Erythroblast (primary cell): ENCODE measurements at regions not wholly inside any gene's neighbourhood (a gene's known extent, or its start where the extent isn't known, plus 50 kb on each side); places are given as distances from the start of the nearest gene placed in this dataset.
"Not testable (repeated sequence)": the region's sequence is repeated elsewhere in the genome, so short reads cannot be mapped to it uniquely, and the experiment has no call there.

Experiments used
- DNase-seq, 2 experiments: peaks; one replicate each; lab custom pipeline; 2025; lab: John Stamatoyannopoulos, UW
- GATA1 ChIP-seq: IDR thresholded peaks from 2 replicates; pipeline ENCODE4 v1.6.1; 2011; ENCODE audit warnings: low read depth, mild to moderate bottlenecking, control low read depth, low read length, moderate library complexity
- POLR2A ChIP-seq: IDR thresholded peaks from 2 replicates; pipeline ENCODE4 v1.6.1; 2011; ENCODE audit warnings: mild to moderate bottlenecking, low read length

DNA sequence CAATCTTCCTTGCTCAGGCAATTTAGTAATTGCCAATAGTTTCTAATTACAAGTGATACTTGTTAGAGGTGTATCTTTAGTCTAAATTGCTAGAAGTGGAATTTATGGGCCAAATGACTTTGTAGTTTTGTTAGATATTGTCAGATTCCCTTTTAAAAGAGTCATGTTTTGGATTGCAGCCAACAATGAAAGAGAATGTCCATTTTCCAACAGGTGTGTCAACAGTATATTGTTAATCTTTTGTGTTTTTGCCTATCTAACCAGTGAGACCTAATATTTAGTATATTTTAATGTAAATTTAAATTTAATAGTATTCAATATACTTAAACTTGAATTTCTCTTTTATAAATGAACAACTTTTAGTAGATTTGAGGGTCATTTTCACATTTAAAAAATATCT, 259.4 kb upstream of the ETAA1 start:
- TF ChIP-seq GATA1 (no peak), POLR2A (no peak)
- no peak for DNase-seq

DNA sequence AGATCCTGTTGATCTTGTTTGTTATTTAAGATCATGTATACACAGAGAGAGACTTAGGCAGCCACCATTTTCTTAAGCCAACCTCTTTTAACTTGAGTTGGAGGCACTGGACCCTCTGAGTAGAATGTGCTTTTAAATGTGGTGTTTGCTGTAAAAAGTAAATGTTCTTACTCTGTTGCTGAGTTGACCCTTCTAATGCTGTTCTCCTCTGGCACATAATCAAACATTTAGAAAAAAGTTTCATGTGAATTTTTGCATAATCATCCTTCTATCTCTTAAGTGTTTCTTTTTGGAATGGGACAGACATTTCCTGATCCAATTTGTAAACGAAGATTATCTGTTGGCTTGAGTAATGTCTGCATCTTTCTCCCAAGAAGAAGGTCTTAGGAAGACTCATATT, 255.1 kb upstream of the ETAA1 start:
- TF ChIP-seq POLR2A (no peak), GATA1 (no peak)
- no peak for DNase-seq

DNA sequence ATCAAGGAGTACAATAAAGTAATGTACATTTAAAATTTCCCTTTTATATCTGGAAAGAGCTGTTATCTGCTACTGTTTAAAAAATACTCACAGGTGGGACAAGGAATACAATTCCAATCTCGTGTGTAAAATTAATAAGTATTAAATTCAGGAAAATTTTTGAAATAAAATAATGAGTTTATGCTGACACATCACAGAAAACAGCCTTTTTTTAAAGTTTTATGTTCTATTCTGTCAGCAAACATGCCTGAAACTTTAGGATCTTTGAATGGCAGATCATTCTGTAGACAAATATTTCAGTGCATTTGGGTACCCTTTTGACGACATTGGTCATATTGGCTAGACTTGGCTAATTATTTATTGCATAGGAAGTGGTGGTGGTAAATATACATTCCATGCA, 254.4 kb upstream of the ETAA1 start:
- no peak for DNase-seq
- no peak for TF ChIP-seq POLR2A
- no peak for TF ChIP-seq GATA1

DNA sequence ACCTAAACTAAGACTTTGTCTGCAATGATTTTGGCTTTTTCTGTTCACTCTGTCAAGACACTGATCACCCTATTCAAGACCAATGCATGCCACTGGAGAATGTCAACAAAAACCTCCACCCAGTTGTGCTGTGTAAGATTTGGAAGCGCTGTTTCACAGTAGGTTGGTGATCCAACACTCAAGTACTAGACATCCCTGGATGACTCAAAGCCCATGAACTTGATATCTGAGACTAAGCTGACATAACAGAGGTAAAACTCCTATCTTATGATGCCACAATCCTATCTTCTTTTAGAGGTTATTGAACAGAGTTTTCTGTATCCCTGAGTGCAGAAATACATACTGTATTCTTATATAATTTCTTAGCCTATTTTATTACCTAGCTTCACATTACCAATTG, 251.3 kb upstream of the ETAA1 start:
- TF ChIP-seq POLR2A (no peak), GATA1 (no peak)
- DNase-seq: no peak

DNA sequence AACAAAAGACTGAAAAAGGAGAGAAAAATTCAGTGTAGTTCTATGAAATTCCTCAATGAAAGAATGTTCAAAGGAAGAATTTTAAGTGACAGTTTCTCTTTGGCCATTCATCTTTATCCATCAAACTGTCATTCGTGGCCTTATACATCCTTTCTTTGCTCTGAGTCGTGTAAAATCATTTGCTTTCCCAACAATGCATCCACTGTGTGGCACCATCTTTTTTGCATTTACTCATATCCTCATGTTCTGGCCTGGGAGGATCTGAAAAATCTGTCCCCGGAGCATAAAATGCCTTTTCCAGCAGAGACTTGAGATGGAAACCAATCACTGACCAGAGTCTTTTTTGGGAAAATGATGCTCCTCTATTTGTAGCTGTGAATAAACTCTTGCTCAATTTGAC, 240.3 kb upstream of the ETAA1 start:
- TF ChIP-seq POLR2A (no peak), GATA1 (no peak)
- no peak for DNase-seq

DNA sequence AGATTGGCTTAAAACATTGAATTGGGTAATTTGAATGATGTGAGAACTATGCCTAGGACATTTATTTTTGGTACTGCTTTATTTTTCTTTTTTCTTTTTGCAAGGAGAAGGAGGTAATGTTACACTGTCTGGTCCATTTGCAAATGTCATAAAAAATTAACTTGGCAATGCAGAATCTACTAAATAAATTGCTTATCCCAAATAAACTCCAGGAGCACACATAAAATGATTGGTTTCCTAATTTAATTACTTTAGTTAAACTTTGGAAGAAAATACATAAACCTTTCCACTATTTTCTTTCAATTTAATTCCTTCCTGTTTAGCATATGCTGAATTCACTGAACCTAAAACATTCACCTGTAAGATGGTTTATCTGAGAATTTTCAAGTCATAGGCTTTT, 238.4 kb upstream of the ETAA1 start:
- no peak for TF ChIP-seq POLR2A
- no peak for TF ChIP-seq GATA1
- no peak for DNase-seq

DNA sequence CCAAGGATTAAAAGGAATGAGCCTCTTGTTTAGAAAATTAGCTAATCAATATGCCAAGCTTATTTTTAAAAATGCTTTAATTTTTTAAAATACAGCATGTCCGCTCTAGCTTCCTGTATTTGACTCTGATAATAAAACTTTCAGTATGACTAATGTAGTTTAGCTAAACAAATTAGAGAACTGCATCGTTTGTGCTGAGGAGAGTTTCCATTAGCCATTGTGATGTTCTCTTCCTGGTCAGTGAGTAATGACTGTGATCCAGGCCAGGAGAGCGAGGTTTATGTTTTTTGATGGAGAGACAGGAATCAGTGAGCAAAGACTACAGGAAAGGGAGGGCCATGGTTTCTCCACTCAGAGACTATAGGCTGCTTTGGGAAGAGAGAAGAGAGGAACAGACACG, 237.2 kb upstream of the ETAA1 start:
- TF ChIP-seq POLR2A (no peak), GATA1 (no peak)
- no peak for DNase-seq

DNA sequence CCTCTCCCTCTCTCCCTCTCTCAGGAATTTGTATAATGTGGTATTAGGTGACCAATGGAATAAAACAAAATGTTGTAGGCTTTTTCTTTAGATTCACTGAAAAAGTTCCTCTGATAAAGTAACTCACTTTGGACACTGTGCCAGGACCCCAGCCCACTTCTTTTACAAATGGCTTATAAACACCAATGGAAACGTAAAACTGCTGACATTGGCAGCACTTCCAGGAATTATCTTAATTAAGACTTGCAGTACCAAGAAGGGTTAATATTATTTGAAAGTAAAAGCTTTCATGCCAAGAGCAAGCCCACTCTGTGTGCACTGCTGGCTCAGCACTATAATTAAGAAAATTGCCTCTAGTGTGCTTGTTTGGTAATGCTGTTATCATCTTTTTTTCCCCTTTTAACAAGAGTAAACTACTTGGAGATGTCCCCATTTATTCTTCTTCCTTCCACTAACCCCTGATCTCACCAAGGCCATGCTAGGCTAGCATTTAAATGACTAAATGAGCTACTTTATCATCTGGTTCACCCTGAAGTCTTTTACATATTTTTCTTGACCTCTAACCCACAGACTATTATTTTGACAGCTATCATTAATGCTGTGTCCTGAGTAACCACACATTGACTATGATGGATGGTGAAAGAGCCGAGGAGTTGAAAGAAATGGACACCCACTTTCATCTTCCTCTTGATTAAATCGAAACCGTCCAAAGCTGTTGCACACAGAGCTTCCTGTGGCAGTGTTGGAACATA, 232.2 kb upstream of the ETAA1 start:
- DNase-seq: no peak
- TF ChIP-seq POLR2A (no peak), GATA1 (no peak)

DNA sequence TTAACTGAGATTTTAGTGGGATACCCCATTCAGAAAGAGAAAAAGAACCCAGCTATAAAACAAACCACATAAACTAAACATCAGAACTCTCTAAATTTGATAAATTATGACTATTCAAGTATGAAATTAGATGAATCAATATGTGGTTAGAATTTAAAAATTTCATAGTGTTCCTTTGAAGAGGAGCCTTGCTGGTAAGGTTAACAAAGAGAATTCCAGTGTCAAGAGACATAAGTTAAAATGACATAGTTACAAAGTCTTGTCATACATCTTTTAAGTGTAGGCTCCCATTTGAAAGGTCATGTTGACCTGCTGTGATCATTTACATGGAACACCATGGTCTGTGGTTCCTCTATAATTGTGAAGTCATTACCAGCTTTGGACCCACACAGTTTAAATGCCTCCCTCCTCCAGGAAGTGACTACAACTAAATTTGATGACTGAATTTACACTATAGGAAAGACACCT, 231.6 kb upstream of the ETAA1 start:
- TF ChIP-seq GATA1 (no peak), POLR2A (no peak)
- DNase-seq: no peak

DNA sequence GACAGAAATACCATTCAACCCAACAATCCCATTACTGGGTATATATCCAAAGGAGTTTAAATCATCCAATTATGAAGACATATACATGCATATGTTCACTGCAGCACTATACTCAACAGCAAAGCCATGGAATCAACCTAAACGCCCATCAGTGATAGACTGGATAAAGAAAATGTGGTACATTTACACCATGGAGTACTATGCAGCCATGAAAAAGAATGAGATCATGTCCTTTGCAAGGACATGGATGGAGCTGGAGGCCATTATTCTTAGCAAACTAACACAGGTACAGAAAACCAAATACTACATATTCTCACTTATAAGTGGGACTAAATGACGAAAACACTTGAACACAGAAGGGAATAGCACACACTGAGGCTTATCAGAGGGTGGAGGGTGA, 230.6 kb upstream of the ETAA1 start:
- not testable (repeated sequence) for DNase-seq

DNA sequence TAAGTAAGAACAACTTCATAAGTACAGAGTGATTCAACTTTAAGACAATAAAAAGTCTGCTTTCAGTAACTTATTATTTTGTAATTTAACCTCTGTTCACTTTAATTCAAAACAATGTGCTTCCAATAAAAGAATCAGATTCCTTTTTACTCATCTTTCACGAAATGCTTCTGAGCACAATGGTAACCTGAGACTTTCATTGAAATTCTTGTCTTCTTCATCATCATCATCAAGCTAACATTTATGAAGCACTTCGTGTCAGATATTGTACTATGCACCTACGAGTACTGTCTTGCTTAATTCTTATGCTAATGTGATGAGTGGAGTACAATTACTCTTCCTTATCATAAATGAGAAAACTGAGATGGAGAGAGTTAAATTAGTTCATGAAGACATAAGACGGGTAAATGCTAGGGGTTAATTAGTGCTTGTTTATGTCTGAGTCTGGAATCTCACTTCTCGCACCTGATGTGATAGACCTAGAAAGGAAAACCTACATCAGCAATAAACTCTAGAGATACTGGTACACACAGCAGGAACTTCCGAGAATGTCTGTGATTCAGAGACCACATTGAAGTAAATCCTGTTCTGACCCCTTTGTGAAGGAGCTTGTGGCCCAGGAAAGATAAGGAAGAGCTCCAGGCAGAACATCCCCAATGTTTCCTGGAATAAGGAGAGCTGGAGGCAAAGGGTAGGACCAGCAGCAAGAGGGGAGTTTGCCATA, 227.6 kb upstream of the ETAA1 start:
- no peak for DNase-seq
- no peak for TF ChIP-seq GATA1
- no peak for TF ChIP-seq POLR2A

DNA sequence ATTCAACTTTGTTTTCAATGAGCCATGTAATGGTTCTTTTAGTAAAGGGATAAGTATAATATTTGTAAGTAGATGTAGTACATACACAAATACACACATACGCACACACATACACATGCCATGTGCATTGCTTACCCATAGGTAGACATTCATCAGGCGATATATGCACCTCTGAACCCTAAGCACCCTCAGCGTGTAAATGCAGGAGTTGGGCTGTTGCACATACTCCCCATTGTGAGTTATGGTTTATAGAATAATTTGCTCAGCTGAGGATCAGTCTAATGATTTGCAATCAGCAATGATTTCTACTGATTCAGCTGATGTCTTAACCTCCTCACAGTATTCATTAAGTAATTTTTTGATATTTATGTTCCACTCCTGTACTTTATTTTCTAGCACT, 217.6 kb upstream of the ETAA1 start:
- no peak for DNase-seq
- TF ChIP-seq GATA1 (no peak), POLR2A (no peak)

DNA sequence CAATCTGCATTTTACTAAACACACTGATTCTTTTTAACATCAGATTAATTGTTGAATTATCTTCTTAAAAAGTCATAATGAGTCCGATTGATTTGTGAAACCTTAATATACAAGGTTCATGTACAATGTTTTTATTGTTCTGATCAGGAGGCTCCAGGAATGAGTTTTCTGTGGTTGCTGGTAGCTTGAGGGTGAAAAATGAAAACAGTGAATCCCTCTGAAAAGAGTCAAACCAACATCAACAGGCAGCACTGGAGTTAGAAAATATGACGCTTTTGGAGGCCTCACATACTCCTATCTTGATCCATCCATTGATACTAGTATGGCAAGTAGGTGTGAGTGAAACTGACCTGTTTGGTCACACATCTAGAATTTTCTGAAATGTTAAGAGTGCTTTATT, 216.3 kb upstream of the ETAA1 start:
- TF ChIP-seq POLR2A: no peak
- no peak for TF ChIP-seq GATA1
- DNase-seq: no peak

DNA sequence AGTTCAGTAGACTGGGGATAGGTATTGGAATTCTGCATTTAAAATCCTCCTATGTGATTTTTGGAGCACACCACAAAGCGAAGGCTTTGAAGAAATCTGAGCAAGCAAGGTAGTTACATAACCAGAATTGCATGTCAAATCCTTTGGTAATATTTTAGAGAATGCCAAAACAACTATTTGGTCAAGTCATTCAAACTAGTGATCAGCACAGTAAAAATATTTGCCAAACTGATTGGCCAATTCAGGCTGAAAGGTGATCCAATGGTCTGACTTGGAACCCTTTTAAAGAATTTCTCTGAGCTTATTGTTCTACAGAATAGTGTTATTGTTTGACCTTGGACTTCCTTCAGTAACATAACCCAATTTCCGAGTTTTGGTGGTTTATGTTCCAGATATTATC, 214.2 kb upstream of the ETAA1 start:
- DNase-seq: no peak
- no peak for TF ChIP-seq GATA1
- TF ChIP-seq POLR2A: no peak

DNA sequence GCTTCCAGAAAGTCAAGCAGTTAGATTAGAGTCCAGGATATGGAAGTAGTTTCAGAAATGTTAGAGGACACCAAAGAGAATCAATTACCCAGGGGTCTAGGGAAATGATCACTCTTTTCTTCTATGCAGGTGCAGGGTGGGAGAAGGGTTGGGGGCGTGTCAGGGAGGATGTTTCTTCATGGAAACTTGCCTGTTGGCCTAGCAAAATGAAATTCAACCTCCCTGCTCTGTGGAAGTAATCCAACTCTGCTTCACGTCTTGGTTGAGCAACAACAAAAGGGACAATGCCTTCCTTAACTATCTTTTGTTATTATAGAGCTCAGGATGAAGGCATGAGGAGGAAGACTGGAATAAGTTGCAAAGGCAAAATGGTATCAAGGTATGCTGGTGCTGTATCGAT, 210.8 kb upstream of the ETAA1 start:
- DNase-seq: no peak
- TF ChIP-seq GATA1: no peak
- TF ChIP-seq POLR2A: no peak
